ENCODE measurements at regions not wholly inside any gene's neighbourhood (a gene's known extent, or its start where the extent isn't known, plus 50 kb on each side); places are given as distances from the start of the nearest gene placed in this dataset.
"Not testable (repeated sequence)": the region's sequence is repeated elsewhere in the genome, so short reads cannot be mapped to it uniquely, and the experiment has no call there.

- no peak for DNase-seq (ENCODE audit: low spot score)
Observed at GRCh38 chr14:48584031-48584430, 908.6 kb upstream of the MDGA2 start.

DNA sequence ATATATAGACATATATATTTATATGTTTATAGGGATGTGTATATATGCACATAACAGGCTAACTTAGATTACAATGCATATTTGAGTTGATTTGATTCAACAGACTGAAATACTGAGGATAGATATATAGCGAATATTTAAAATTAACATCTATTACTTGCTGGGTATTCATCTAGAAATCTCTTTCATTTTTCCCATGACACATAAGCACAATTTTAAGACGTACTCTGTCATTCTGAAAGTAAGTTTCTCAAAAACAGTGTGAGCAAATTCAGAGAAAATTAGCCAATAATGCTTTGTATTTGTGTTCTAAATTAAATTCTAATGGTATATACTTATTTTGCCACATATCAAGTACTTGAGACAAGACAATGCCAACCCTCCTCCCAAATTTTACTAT is 907.5 kb upstream of the MDGA2 start:
- no peak for DNase-seq (ENCODE audit: low spot score)

DNA sequence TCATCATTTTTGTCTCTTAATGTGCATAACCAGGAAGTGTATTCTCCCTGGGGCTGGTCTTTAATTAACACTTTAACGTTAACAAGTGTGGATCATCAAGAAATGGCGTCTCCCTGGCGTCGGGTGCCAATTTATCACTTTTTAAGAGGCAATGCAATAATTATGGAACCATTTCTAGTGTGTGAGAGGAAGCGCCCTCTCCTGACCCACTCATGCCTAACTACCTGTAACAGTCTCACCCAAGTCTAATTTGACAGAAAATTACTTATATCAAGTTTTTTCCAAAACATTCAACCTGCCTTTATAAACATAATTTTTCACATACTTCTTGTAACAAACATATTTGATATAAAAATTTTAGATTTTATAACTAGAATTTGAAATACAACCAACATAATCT is 905.3 kb upstream of the MDGA2 start:
- DNase-seq (ENCODE audit: low spot score) = no peak

DNA sequence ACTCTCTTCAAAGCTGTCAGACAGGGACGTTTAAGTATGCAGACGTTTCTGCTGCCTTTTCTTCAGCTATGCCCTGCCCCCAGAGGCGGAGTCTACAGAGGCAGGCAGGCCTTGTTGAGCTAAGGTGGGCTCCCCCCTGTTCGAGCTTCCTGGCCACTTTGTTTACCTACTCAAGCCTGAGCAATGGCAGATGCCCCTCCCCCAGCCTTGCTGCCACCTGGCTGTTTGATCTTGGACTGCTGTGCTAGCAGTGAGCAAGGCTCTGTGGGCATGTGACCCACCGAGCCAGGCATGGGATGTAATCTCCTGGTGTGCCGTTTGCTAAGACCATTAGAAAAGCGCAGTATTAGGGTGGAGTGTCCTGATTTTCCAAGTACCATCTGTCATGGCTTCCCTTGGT is 900.4 kb upstream of the MDGA2 start:
- DNase-seq (ENCODE audit: low spot score) = no peak

GRCh38 chr14:48568688-48569087 is 893.3 kb upstream of the MDGA2 start:
- no peak for DNase-seq (ENCODE audit: low spot score)

DNA sequence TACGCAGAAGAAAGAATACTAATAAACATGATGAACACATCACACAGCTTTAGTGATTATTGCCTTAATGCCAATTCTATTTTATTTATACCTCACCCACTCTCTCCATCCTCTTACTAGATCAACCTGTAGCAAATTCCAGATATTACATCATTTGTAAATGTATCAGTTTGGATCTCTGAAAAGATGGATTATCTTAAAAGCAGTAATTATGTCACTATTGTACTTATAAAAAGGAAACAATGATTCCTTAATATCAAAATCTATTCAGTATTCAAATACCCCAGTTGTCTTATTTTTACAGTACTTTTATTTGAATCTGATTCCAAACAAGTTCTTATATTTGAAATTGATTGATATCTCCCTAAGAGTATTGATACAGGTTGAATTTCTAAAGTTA is 892.8 kb upstream of the MDGA2 start:
- no peak for DNase-seq (ENCODE audit: low spot score)

DNA sequence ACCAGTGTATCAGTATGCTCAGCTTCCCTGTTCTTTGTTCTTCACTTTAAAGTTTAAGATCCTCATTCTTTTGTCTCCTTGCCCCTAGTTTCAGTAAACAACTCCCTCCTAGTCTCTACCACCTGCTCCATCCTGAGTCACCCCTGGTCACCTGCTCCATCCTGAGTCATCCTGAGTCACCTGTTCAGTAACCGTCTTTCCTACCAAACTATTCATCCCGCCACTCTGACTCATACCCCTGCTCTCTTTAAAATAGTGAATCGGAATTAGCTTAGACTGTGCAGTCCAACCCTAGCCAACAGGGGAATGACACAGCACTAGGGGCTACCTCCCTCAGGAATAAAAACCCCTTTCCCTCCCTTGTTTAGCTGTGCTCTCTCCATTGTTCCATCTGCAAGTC is 888.1 kb upstream of the MDGA2 start:
- no peak for DNase-seq (ENCODE audit: low spot score)

GRCh38 chr14:48561438-48561837 is 886.0 kb upstream of the MDGA2 start:
- not testable (repeated sequence) for DNase-seq (ENCODE audit: low spot score)

GRCh38 chr14:48560421-48560820 is 885.0 kb upstream of the MDGA2 start:
- DNase-seq (ENCODE audit: low spot score) = no peak

- no peak for DNase-seq (ENCODE audit: low spot score)
Observed at GRCh38 chr14:48553443-48553842, 878.0 kb upstream of the MDGA2 start.

GRCh38 chr14:48546996-48547395 is 871.6 kb upstream of the MDGA2 start:
- DNase-seq (ENCODE audit: low spot score) = no peak

GRCh38 chr14:48537600-48537999 is 862.2 kb upstream of the MDGA2 start:
- DNase-seq (ENCODE audit: low spot score) = no peak

DNA sequence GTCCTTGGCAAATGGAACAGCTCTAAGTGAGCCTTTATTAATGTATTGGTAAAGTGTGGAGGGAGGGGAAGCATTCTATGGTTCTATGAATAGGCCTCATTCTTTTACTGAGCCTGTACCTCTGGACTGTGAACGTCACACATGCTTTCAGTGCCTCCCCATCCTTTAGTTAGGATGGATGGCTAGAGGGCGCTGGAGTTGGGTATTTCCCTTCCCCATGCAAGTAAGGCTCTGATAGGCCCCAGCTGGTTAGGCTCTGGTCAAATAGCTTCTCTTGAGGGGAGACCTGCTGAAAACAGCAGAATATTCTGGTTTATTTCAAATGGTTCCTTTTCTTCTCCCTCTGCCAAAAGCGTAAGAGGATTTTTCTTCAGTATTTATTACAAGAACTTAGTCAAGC is 860.9 kb upstream of the MDGA2 start:
- DNase-seq (ENCODE audit: low spot score) = no peak

- DNase-seq (ENCODE audit: low spot score) = no peak
Observed at GRCh38 chr14:48527832-48528231, 852.4 kb upstream of the MDGA2 start.

DNA sequence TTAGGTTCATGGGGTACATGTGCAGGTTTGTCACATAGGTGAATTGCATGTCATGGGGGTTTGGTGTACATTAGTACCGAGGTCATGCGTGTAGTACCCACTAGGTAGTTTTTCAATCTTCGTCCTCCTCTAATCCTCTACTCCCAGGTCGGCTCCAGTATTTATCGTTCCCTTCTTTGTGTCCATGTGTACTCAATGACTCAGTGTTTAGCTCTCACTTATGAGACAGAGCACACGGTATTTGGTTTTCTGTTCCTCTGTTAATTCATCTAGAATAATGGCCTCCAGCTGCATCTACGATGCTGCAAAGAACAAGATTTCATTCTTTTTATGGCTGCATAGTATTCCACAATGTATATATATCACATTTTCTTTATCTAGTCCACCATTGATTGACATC is 850.9 kb upstream of the MDGA2 start:
- no peak for DNase-seq (ENCODE audit: low spot score)

DNA sequence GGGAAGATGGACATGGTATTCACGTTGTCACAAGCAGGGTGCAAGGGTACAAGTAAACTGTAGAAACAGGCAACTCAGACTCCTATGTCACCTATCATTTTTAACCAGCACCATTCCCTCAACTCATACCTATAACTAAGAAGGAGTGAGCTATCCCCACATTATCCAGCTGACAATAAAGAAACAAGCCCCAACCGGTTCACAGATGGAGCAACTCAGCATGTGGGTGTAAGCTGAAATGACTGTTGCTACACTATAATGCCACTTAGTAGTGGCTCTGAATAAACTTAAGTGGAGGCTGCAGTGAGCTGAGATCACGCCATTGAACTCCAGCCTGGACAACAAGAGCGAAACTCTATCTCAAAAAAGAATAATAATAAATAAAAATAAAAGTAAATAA is 829.5 kb upstream of the MDGA2 start:
- DNase-seq (ENCODE audit: low spot score) = no peak

GRCh38 chr14:48490756-48491155 is 815.4 kb upstream of the MDGA2 start:
- DNase-seq (ENCODE audit: low spot score) = no peak

- no peak for DNase-seq (ENCODE audit: low spot score)
Observed at GRCh38 chr14:48473944-48474343, 798.5 kb upstream of the MDGA2 start.

- no peak for DNase-seq (ENCODE audit: low spot score)
Observed at GRCh38 chr14:48456051-48456450, 780.6 kb upstream of the MDGA2 start.

DNA sequence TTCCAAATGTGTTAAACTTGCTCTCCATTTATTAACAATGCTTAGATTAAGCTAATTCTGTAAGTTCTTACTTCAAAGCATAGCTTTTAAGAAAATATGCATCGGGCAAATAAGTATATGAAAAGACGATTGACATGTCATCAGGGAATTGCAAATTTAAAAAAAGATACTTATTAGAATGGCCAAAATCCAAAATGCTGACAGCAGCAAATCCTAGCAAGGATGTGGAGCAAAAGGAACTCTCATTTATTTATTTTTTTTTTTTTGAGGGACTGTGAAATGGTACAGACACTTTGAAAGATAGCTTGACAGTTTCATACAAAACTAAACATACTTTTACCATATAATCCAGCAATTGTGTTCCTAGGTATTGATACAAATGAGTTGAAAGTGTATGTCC is 779.5 kb upstream of the MDGA2 start:
- no peak for DNase-seq (ENCODE audit: low spot score)

DNA sequence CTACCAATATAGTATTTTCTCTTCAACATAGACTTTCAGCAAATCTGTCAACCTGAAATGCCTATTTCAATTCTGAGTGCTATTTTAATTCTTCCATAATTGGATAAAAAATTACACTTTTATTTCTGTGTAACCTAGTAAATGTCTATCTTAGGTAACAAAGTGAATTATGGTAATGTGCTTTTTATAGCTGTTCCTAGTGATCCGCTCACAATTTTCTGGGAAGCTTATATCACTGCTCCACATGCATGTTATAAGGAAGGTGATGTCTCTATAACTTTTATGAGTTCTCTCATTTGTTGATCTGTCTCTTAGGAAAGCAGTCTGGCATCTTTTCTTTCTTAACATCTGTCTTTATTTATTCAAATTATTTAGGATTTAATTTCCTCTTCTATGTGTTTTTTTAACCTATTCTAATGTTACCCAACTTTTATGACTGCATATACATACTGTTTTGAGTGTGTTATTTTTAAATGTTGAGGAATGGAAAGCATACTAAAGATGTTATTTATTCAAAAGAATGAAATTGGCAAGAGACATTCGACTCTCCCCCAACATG is 777.1 kb upstream of the MDGA2 start:
- DNase-seq (ENCODE audit: low spot score) = no peak

DNA sequence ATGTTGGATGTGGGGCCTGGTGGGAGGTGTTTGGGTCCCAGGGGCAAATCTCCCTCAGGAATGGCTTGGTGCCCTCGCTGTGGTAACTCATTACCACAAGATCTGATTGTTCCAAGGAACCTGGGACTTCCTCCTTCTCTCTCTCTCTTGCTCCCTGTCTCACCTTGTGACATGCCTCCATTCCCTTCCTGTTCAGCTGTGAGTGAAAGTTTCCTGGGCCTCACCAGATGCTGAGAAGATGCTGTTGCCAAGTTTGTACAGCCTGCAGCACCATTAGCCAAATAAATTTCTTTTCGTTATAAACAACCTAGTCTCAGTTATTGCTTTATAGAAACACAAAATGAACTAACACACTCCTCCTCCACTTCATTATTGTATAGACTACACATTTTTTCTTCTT is 759.8 kb upstream of the MDGA2 start:
- DNase-seq (ENCODE audit: low spot score) = no peak

DNA sequence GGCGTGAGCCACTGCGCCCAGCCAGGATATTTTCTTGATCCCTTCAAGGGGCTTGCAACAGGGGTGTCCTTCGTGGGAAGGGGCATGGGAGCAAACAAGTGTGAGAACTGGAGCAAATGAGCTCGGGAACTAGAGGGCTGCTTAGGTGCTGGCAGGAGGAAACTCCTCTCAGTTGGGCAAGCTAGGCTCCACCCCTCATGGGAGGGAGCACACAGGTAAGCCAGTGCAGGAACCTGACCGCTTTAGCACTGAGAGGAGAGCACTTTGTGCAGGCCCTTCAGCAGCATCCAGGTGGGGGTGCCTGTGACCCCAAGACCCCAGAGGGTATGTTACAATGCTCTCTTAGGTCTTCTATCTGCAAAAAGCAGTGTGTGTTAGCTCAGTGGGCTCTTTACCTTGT is 755.4 kb upstream of the MDGA2 start:
- no peak for DNase-seq (ENCODE audit: low spot score)

DNA sequence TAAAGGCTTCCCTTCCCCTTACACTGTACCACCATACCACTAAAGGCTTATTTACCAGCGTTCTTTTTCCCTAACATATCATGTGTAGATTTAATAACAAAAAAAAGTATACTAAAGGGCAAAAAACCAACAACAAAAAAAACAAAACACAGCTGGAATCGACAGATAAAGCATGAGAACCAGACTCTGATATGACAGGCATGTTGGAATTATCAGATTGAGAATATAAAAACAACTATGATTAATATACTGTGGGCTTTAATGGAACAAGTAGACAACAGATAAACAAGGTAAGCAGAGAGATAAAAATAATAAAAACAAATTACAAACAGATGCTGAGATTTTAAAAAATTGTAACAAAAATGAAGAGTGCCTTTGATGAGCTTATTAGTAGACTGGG is 754.1 kb upstream of the MDGA2 start:
- DNase-seq (ENCODE audit: low spot score) = no peak

Data from ureter (tissue), 1 donor.